ENCODE measurements at regions not wholly inside any gene's neighbourhood (a gene's known extent, or its start where the extent isn't known, plus 50 kb on each side); places are given as distances from the start of the nearest gene placed in this dataset.

- no peak overlapping the region for H3K4me3 ChIP-seq (ENCODE audit: control insufficient read depth, low read depth, low read length)
- TF ChIP-seq CTCF (IDR thresholded peaks at IDR 0.05; ENCODE audit: control insufficient read depth, insufficient read depth, low read depth, low read length, missing control alignments): no peak
- DNase-seq (ENCODE audit: low read depth): no peak
These were observed 146.4 kb upstream of the ARID2 start for GRCh38 chr12:45582986-45583659.

GRCh38 chr12:45584336-45584735 lies 145.2 kb upstream of the ARID2 start:
- DNase-seq (ENCODE audit: low read depth): no peak
- no peak for TF ChIP-seq CTCF (IDR thresholded peaks at IDR 0.05; ENCODE audit: control insufficient read depth, insufficient read depth, low read depth, low read length, missing control alignments)
- no peak overlapping the region for H3K4me3 ChIP-seq (ENCODE audit: control insufficient read depth, low read depth, low read length)

GRCh38 chr12:45585522-45586230 lies 143.8 kb upstream of the ARID2 start:
- no peak overlapping the region for H3K4me3 ChIP-seq (ENCODE audit: control insufficient read depth, low read depth, low read length)
- TF ChIP-seq CTCF (IDR thresholded peaks at IDR 0.05; ENCODE audit: control insufficient read depth, insufficient read depth, low read depth, low read length, missing control alignments): no peak
- DNase-seq (ENCODE audit: low read depth): no peak

- DNase-seq (ENCODE audit: low read depth): no peak
- TF ChIP-seq CTCF (IDR thresholded peaks at IDR 0.05; ENCODE audit: control insufficient read depth, insufficient read depth, low read depth, low read length, missing control alignments): no peak
- H3K4me3 ChIP-seq (ENCODE audit: control insufficient read depth, low read depth, low read length): no peak overlapping the region
These were observed 143.0 kb upstream of the ARID2 start for GRCh38 chr12:45586486-45586885.

- TF ChIP-seq CTCF (IDR thresholded peaks at IDR 0.05; ENCODE audit: control insufficient read depth, insufficient read depth, low read depth, low read length, missing control alignments): no peak
- no peak overlapping the region for H3K4me3 ChIP-seq (ENCODE audit: control insufficient read depth, low read depth, low read length)
- DNase-seq (ENCODE audit: low read depth): no peak
These were observed 142.5 kb upstream of the ARID2 start for GRCh38 chr12:45587012-45587411.

- TF ChIP-seq CTCF (IDR thresholded peaks at IDR 0.05; ENCODE audit: control insufficient read depth, insufficient read depth, low read depth, low read length, missing control alignments): no peak
- DNase-seq (ENCODE audit: low read depth): no peak
- H3K4me3 ChIP-seq (ENCODE audit: control insufficient read depth, low read depth, low read length): no peak overlapping the region
These were observed 141.5 kb upstream of the ARID2 start for GRCh38 chr12:45587877-45588533.
